Right lobe of liver (tissue), 6 donors: ENCODE measurements at regions not wholly inside any gene's neighbourhood (a gene's known extent, or its start where the extent isn't known, plus 50 kb on each side); places are given as distances from the start of the nearest gene placed in this dataset.

ENCODE experiments used
- ATAC-seq, 4 donors: fragments of 200-7000 bp; cut with Tn5 transposase; one replicate each; pipeline ENCODE4 v1.9.1; 2020; ENCODE audit warnings: mild to moderate bottlenecking in 4 of 4, moderate library complexity in 4 of 4
- DNase-seq, 3 donors: peaks; one replicate each; pipeline ENCODE4 v3.0.0-alpha.2; 2020
- H3K27ac ChIP-seq, 3 donors: fragments of 200-600 bp; one replicate each; pipeline ENCODE4 v1.8.0; 2022
- H3K27me3 ChIP-seq, 2 donors: fragments of 200-600 bp; one replicate each; pipeline ENCODE4 v1.8.0; 2022
- H3K36me3 ChIP-seq, 4 donors: fragments of 200-600 bp; sonication (generic) in 1 of 4; one replicate each; pipeline versions ENCODE4 v1.5.1 to v1.8.0; 2017 to 2022; ENCODE audit warnings: control low read depth in 1 of 4
- H3K4me1 ChIP-seq, 4 donors: fragments of 200-600 bp; sonication (generic) in 1 of 4; one replicate each; pipeline versions ENCODE4 v1.5.1 to v1.8.0; 2017 to 2022; ENCODE audit warnings: control low read depth in 1 of 4
- H3K4me3 ChIP-seq, 3 donors: fragments of 200-600 bp; one replicate each; pipeline ENCODE4 v1.8.0; 2022
- H3K9me3 ChIP-seq, 4 donors: fragments of 200-600 bp; sonication (generic) in 1 of 4; one replicate each; pipeline versions ENCODE4 v1.5.1 to v1.8.0; 2017 to 2022; ENCODE audit warnings: control low read depth in 1 of 4
- POLR2A ChIP-seq: fragments of 450-650 bp; IDR thresholded peaks from one replicate; pipeline ENCODE4 v1.6.1; 2017; ENCODE audit warnings: antibody characterized with exemption, mild to moderate bottlenecking
- WGBS: methylation state at CpG from one replicate; pipeline ENCODE4 v1.1.6; 2018; ENCODE audit warnings: low coverage, low lambda C conversion rate; ENCODE audit not compliant: insufficient coverage; ENCODE audit errors: missing lambda C conversion rate; 5-methylcytosine and 5-hydroxymethylcytosine counted together
- intact Hi-C, 2 donors: fragments of 100-400 bp; cut with DNase I; formaldehyde crosslinking; loops; one replicate each; pipeline versions ENCODE4 v1.11.2 to v1.14.1; 2022
- TF ChIP-seq, protein P1 (sequence below), 4 donors: fragments of 200-600 bp in 3 of 4; fragments of 450-650 bp in 1 of 4; IDR thresholded peaks; one replicate each; pipeline versions ENCODE4 v1.5.1 to v1.8.0; 2016 to 2022; ENCODE audit warnings: antibody characterized with exemption in 4 of 4, mild to moderate bottlenecking in 2 of 4
- donor health status: DM: no; HTN: yes; CAD: no.
- donor health status: DM: no; HTN: no; CAD: no.
- donor health status: DM: no; HTN: no; CAD: no.
- donor health status: DM: no; HTN: yes; CAD: no.
- donor health status: DM: no; HTN: yes; CAD: no.

GRCh38 chr15:88403351-88403791, 63.8 kb downstream of the MRPL46 start:
- 41% methylated on average over 9 of the region's 9 CpGs for WGBS
- DNase-seq, result no peak
- Histone ChIP-seq H3K9me3 (no peaks in the 10 kb centered on the region), H3K27ac (no peak overlapping the region), H3K27me3 (no peaks in the 10 kb centered on the region), H3K36me3 (no peaks in the 10 kb centered on the region), H3K4me1 (no peaks in the 10 kb centered on the region), H3K4me3 (no peak overlapping the region)
- no peak for ATAC-seq
- intact Hi-C loops, result no loop called here
- TF ChIP-seq POLR2A, result no peak
- TF ChIP-seq, protein P1, sequence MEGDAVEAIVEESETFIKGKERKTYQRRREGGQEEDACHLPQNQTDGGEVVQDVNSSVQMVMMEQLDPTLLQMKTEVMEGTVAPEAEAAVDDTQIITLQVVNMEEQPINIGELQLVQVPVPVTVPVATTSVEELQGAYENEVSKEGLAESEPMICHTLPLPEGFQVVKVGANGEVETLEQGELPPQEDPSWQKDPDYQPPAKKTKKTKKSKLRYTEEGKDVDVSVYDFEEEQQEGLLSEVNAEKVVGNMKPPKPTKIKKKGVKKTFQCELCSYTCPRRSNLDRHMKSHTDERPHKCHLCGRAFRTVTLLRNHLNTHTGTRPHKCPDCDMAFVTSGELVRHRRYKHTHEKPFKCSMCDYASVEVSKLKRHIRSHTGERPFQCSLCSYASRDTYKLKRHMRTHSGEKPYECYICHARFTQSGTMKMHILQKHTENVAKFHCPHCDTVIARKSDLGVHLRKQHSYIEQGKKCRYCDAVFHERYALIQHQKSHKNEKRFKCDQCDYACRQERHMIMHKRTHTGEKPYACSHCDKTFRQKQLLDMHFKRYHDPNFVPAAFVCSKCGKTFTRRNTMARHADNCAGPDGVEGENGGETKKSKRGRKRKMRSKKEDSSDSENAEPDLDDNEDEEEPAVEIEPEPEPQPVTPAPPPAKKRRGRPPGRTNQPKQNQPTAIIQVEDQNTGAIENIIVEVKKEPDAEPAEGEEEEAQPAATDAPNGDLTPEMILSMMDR (IDR thresholded peaks at IDR 0.05), result no peak

GRCh38 chr15:88401996-88402656, 65.1 kb downstream of the MRPL46 start:
- Histone ChIP-seq H3K27me3 (no peaks in the 10 kb centered on the region), H3K27ac (no peak overlapping the region), H3K9me3 (no peaks in the 10 kb centered on the region), H3K4me1 (no peaks in the 10 kb centered on the region), H3K4me3 (no peak overlapping the region), H3K36me3 (no peaks in the 10 kb centered on the region)
- no peak for TF ChIP-seq POLR2A
- TF ChIP-seq, protein P1 (IDR thresholded peaks at IDR 0.05), result no peak
- ATAC-seq (no peak), DNase-seq (no peak)
- 24% methylated on average over 5 of the region's 10 CpGs for WGBS
- intact Hi-C loops, result no loop called here

- H3K27me3 ChIP-seq, result no peaks in the 10 kb centered on the region
- no peak overlapping the region for H3K4me3 ChIP-seq
- TF ChIP-seq, protein P1 (IDR thresholded peaks at IDR 0.05), result no peak
- TF ChIP-seq POLR2A, result no peak
- H3K27ac ChIP-seq, result no peak overlapping the region
- DNase-seq (no peak), ATAC-seq (no peak)
- intact Hi-C loops, result no loop called here
- H3K4me1 ChIP-seq, result no peaks in the 10 kb centered on the region
- no peaks in the 10 kb centered on the region for H3K36me3 ChIP-seq
- H3K9me3 ChIP-seq, result no peaks in the 10 kb centered on the region
- 42% methylated on average over 4 of the region's 13 CpGs for WGBS
These were observed 65.8 kb downstream of the MRPL46 start for GRCh38 chr15:88401251-88401995.

DNA sequence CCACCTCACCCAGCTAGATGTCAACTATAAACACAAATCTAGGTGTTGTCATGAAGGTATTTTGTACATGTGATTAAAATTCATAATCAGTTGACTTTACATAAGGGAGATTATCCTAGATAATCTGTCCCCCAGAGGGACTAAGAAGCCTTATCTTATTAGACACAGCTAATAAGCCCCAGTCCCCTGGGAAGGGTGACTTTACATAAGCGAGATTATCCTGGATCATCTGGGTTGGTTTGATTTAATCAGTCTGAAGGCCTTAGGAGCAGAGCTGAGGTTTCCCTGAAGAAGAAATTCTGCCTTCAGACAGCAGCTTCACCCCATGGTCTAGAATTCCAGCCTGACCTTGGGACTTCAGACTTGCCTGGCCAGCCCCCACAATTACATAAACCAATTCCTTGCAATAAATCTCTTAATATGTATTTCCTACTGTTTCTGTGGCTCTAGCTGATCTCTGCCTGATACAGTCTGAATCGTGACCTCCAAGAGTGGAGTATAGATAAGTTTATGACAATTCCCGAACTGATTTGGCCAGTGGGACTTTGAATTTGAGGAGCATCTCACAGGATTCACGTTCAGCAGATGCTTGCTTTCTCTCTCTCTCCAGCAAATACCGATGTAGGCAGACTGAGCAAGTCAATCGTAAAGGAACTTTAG, 66.5 kb downstream of the MRPL46 start:
- ATAC-seq (no peak), DNase-seq (no peak)
- TF ChIP-seq, protein P1 (IDR thresholded peaks at IDR 0.05), result no peak
- TF ChIP-seq POLR2A, result no peak
- intact Hi-C loops, result no loop called here
- Histone ChIP-seq H3K9me3 (no peaks in the 10 kb centered on the region), H3K36me3 (no peaks in the 10 kb centered on the region), H3K27me3 (no peaks in the 10 kb centered on the region), H3K4me3 (no peak overlapping the region), H3K27ac (no peak overlapping the region), H3K4me1 (no peaks in the 10 kb centered on the region)
- WGBS, result 49% methylated on average over 4 of the region's 6 CpGs
